MCF 10A (cell line): ENCODE measurements at regions not wholly inside any gene's neighbourhood (a gene's known extent, or its start where the extent isn't known, plus 50 kb on each side); places are given as distances from the start of the nearest gene placed in this dataset.
"Not testable (repeated sequence)": the region's sequence is repeated elsewhere in the genome, so short reads cannot be mapped to it uniquely, and the experiment has no call there.

Experiments used
- BruUV-seq: library from RNA; stranded (reverse); fragments of 400-500 nt; replicated peaks from 2 replicates; lab custom pipeline; 2021; lab: Mats Ljungman, UMichigan
- CTCF ChIA-PET: fragments of 300-600 bp; sonication (Branson Sonifier 250); formaldehyde crosslinking; extraction: SDS; loops from one replicate; lab custom pipeline; 2021; ENCODE audit warnings: antibody characterized with exemption, inconsistent platforms; lab: Yijun Ruan, JAX
- POLR2A ChIA-PET: fragments of 300-600, 350-650 bp; sonication (Branson Sonifier 250); formaldehyde crosslinking; extraction: SDS; loops from one replicate; lab custom pipeline; 2020; ENCODE audit warnings: antibody characterized with exemption, inconsistent platforms; lab: Yijun Ruan, JAX
- DNase-seq: peaks from one replicate; pipeline ENCODE4 v3.0.0-alpha.2; 2018; ENCODE audit not compliant: unreplicated experiment
- H3K27ac Mint-ChIP-seq: one replicate; pipeline ENCODE4 v1.8.0; 2022; ENCODE audit warnings: mild to moderate bottlenecking, low read depth, mixed read lengths; ENCODE audit not compliant: unreplicated experiment
- H3K27me3 Mint-ChIP-seq: one replicate; pipeline ENCODE4 v1.8.0; 2022; ENCODE audit warnings: mixed read lengths; ENCODE audit not compliant: insufficient read depth, unreplicated experiment
- H3K36me3 Mint-ChIP-seq: one replicate; pipeline ENCODE4 v1.8.0; 2022; ENCODE audit warnings: mild to moderate bottlenecking, moderate library complexity, mixed read lengths; ENCODE audit not compliant: insufficient read depth, unreplicated experiment
- H3K4me1 Mint-ChIP-seq: one replicate; pipeline ENCODE4 v1.8.0; 2022; ENCODE audit warnings: mixed read lengths; ENCODE audit not compliant: insufficient read depth, unreplicated experiment
- H3K4me3 Mint-ChIP-seq: one replicate; pipeline ENCODE4 v1.8.0; 2022; ENCODE audit warnings: mild to moderate bottlenecking, moderate library complexity, mixed read lengths; ENCODE audit not compliant: unreplicated experiment
- H3K9me3 Mint-ChIP-seq: one replicate; pipeline ENCODE4 v1.8.0; 2022; ENCODE audit warnings: mixed read lengths; ENCODE audit not compliant: unreplicated experiment
- CTCF ChIP-seq: fragments of 200-600 bp; IDR thresholded peaks from one replicate; pipeline ENCODE4 v1.8.0; 2022; ENCODE audit warnings: antibody characterized with exemption, mild to moderate bottlenecking; ENCODE audit not compliant: unreplicated experiment
- intact Hi-C: fragments of 100-400 bp; cut with micrococcal nuclease; formaldehyde crosslinking; loops from 2 replicates; pipeline ENCODE4 v1.14.1; 2022

- Mint-ChIP-seq H3K27ac (no peak overlapping the region), H3K9me3 (peaks cover 7% of the 10 kb centered on the region), H3K27me3 (no peaks in the 10 kb centered on the region), H3K36me3 (no peaks in the 10 kb centered on the region), H3K4me3 (no peak overlapping the region), H3K4me1 (no peaks in the 10 kb centered on the region)
- ChIA-PET POLR2A (no interaction called here), CTCF (no interaction called here)
- TF ChIP-seq CTCF, result no peak
- intact Hi-C loops, result no loop called here
- no peak for DNase-seq
- no TSS peak for BruUV-seq
Measured at GRCh38 chr4:189613207-189613606, 327.5 kb upstream of the FRG1 start.

- Mint-ChIP-seq H3K9me3 (peaks cover 7% of the 10 kb centered on the region), H3K36me3 (no peaks in the 10 kb centered on the region), H3K27me3 (no peaks in the 10 kb centered on the region), H3K4me3 (no peak overlapping the region), H3K4me1 (no peaks in the 10 kb centered on the region), H3K27ac (no peak overlapping the region)
- no peak for DNase-seq
- POLR2A ChIA-PET, result no interaction called here
- no TSS peak for BruUV-seq
- intact Hi-C loops, result no loop called here
- CTCF ChIA-PET, result no interaction called here
- TF ChIP-seq CTCF, result no peak
Measured at GRCh38 chr4:189615217-189615663, 325.4 kb upstream of the FRG1 start.

GRCh38 chr4:189617741-189618140 is 322.9 kb upstream of the FRG1 start:
- H3K9me3 Mint-ChIP-seq, CTCF ChIA-PET: not testable (repeated sequence)

GRCh38 chr4:189619441-189620250 is 321.0 kb upstream of the FRG1 start:
- POLR2A ChIA-PET, CTCF ChIA-PET, H3K27me3 Mint-ChIP-seq, H3K4me1 Mint-ChIP-seq, H3K36me3 Mint-ChIP-seq, H3K9me3 Mint-ChIP-seq, intact Hi-C loops, DNase-seq, H3K4me3 Mint-ChIP-seq, BruUV-seq, H3K27ac Mint-ChIP-seq: not testable (repeated sequence)

More at GRCh38 chr4:189617741-189618140, 322.9 kb upstream of the FRG1 start:
- intact Hi-C loops, H3K27me3 Mint-ChIP-seq, DNase-seq, H3K4me3 Mint-ChIP-seq, H3K27ac Mint-ChIP-seq, BruUV-seq, H3K4me1 Mint-ChIP-seq, H3K36me3 Mint-ChIP-seq, POLR2A ChIA-PET: not testable (repeated sequence)

- CTCF ChIA-PET, POLR2A ChIA-PET, H3K27me3 Mint-ChIP-seq, intact Hi-C loops, BruUV-seq, H3K4me1 Mint-ChIP-seq, H3K36me3 Mint-ChIP-seq, H3K27ac Mint-ChIP-seq, DNase-seq, H3K4me3 Mint-ChIP-seq, H3K9me3 Mint-ChIP-seq: not testable (repeated sequence)
Measured at GRCh38 chr4:189622574-189622973, 318.1 kb upstream of the FRG1 start.

GRCh38 chr4:189627041-189627440 is 313.6 kb upstream of the FRG1 start:
- POLR2A ChIA-PET, BruUV-seq, DNase-seq, H3K4me3 Mint-ChIP-seq, H3K36me3 Mint-ChIP-seq, H3K9me3 Mint-ChIP-seq, H3K27ac Mint-ChIP-seq, H3K27me3 Mint-ChIP-seq, H3K4me1 Mint-ChIP-seq, intact Hi-C loops, CTCF ChIA-PET: not testable (repeated sequence)

GRCh38 chr4:189629733-189630132 is 310.9 kb upstream of the FRG1 start:
- BruUV-seq, H3K4me3 Mint-ChIP-seq, H3K27ac Mint-ChIP-seq, H3K27me3 Mint-ChIP-seq, POLR2A ChIA-PET, CTCF ChIA-PET, H3K4me1 Mint-ChIP-seq, intact Hi-C loops, H3K36me3 Mint-ChIP-seq, H3K9me3 Mint-ChIP-seq, DNase-seq: not testable (repeated sequence)
